H9 (cell line): ENCODE measurements at regions not wholly inside any gene's neighbourhood (a gene's known extent, or its start where the extent isn't known, plus 50 kb on each side); places are given as distances from the start of the nearest gene placed in this dataset.

Experiments
- DNase-seq: peaks from one replicate; pipeline ENCODE4 v3.0.0-alpha.2; 2017
- H2AFZ ChIP-seq: one replicate; pipeline ENCODE4 v1.6.1; 2013; ENCODE audit warnings: mild to moderate bottlenecking, low read length, control low read depth, moderate library complexity
- H2AK5ac ChIP-seq: 2 replicates; pipeline ENCODE4 v1.6.1; 2013; ENCODE audit warnings: low read length, control low read depth, mixed read lengths; ENCODE audit not compliant: insufficient read length
- H2BK120ac ChIP-seq: one replicate; pipeline ENCODE4 v1.6.1; 2013; ENCODE audit warnings: low read depth, mild to moderate bottlenecking, low read length, control low read depth, inconsistent platforms; ENCODE audit not compliant: poor library complexity, severe bottlenecking
- H2BK12ac ChIP-seq: 2 replicates; pipeline ENCODE4 v1.6.1; 2013; ENCODE audit warnings: low read length, control low read depth, mixed read lengths, low read depth; ENCODE audit not compliant: insufficient read length
- H2BK15ac ChIP-seq: 2 replicates; pipeline ENCODE4 v1.6.1; 2013; ENCODE audit warnings: low read depth, low read length, control low read depth
- H2BK20ac ChIP-seq: one replicate; pipeline ENCODE4 v1.6.1; 2013; ENCODE audit warnings: low read depth, mild to moderate bottlenecking, low read length, control low read depth, inconsistent platforms; ENCODE audit not compliant: poor library complexity, severe bottlenecking
- H2BK5ac ChIP-seq: 2 replicates; pipeline ENCODE4 v1.6.1; 2013; ENCODE audit warnings: low read length, control low read depth, mixed read lengths; ENCODE audit not compliant: insufficient read length
- H3K14ac ChIP-seq: 2 replicates; pipeline ENCODE4 v1.6.1; 2013; ENCODE audit warnings: low read length, control low read depth; ENCODE audit not compliant: insufficient read depth
- H3K18ac ChIP-seq: 2 replicates; pipeline ENCODE4 v1.6.1; 2013; ENCODE audit warnings: low read depth, mild to moderate bottlenecking, mixed read lengths, low read length, control low read depth; ENCODE audit not compliant: insufficient read length
- H3K23ac ChIP-seq: 2 replicates; pipeline ENCODE4 v1.6.1; 2013; ENCODE audit warnings: low read length, control low read depth, mixed read lengths, low read depth; ENCODE audit not compliant: insufficient read length
- H3K23me2 ChIP-seq: 2 replicates; pipeline ENCODE4 v1.6.1; 2013; ENCODE audit warnings: low read depth, mild to moderate bottlenecking, mixed read lengths, low read length, control low read depth; ENCODE audit not compliant: insufficient read length, poor library complexity, severe bottlenecking
- H3K27ac ChIP-seq: 2 replicates; pipeline ENCODE4 v1.5.1; 2013; ENCODE audit warnings: low read length, control low read depth, mixed read lengths, low read depth; ENCODE audit not compliant: insufficient read length
- H3K27me3 ChIP-seq: 2 replicates; pipeline ENCODE4 v1.6.1; 2013; ENCODE audit warnings: low read length, control low read depth, inconsistent platforms; ENCODE audit not compliant: insufficient read depth
- H3K4ac ChIP-seq: 2 replicates; pipeline ENCODE4 v1.6.1; 2013; ENCODE audit warnings: low read depth, mild to moderate bottlenecking, control low read depth, inconsistent platforms, low read length, moderate library complexity
- H3K4me1 ChIP-seq: 2 replicates; pipeline ENCODE4 v1.6.1; 2013; ENCODE audit warnings: low read length, control low read depth, inconsistent platforms; ENCODE audit not compliant: insufficient read depth
- H3K4me2 ChIP-seq: 2 replicates; pipeline ENCODE4 v1.6.1; 2013; ENCODE audit warnings: low read length, control low read depth, mixed read lengths; ENCODE audit not compliant: insufficient read length, insufficient read depth
- H3K56ac ChIP-seq: 2 replicates; pipeline ENCODE4 v1.6.1; 2013; ENCODE audit warnings: low read depth, mild to moderate bottlenecking, mixed read lengths, low read length, control low read depth; ENCODE audit not compliant: insufficient read length
- H3K79me1 ChIP-seq: 2 replicates; pipeline ENCODE4 v1.6.1; 2013; ENCODE audit warnings: low read depth, mild to moderate bottlenecking, moderate library complexity, low read length, control low read depth, inconsistent platforms; ENCODE audit not compliant: insufficient read depth, poor library complexity, severe bottlenecking
- H3K79me2 ChIP-seq: 2 replicates; pipeline ENCODE4 v1.6.1; 2013; ENCODE audit warnings: low read length, control low read depth, inconsistent platforms; ENCODE audit not compliant: insufficient read depth
- H3K9ac ChIP-seq: 2 replicates; pipeline ENCODE4 v1.6.1; 2013; ENCODE audit warnings: low read length, control low read depth, mixed read lengths; ENCODE audit not compliant: insufficient read length; ENCODE audit errors: extremely low read depth
- H3K9me3 ChIP-seq: one replicate; pipeline ENCODE4 v1.6.1; 2013; ENCODE audit warnings: low read depth, low read length, inconsistent platforms; ENCODE audit not compliant: control insufficient read depth
- H3T11ph ChIP-seq: one replicate; pipeline ENCODE4 v1.6.1; 2013; ENCODE audit warnings: mild to moderate bottlenecking, low read length, control low read depth, inconsistent platforms
- H4K20me1 ChIP-seq: one replicate; pipeline ENCODE4 v1.6.1; 2013; ENCODE audit not compliant: control insufficient read depth, insufficient read length, insufficient read depth
- H4K5ac ChIP-seq: 2 replicates; pipeline ENCODE4 v1.6.1; 2013; ENCODE audit warnings: low read depth, mild to moderate bottlenecking, mixed read lengths, low read length, control low read depth; ENCODE audit not compliant: insufficient read length
- H4K8ac ChIP-seq: replicated peaks from 2 replicates; pipeline ENCODE4 v1.6.1; 2013; ENCODE audit warnings: low read length, control low read depth, mixed read lengths, low read depth; ENCODE audit not compliant: insufficient read length
- H4K91ac ChIP-seq: 2 replicates; pipeline ENCODE4 v1.6.1; 2013; ENCODE audit warnings: low read depth, mild to moderate bottlenecking, moderate library complexity, mixed read lengths, low read length, control low read depth; ENCODE audit not compliant: insufficient read length
- H3K27ac Mint-ChIP-seq, 3 experiments: 2 replicates in 2 of 3; 3 replicates in 1 of 3; pipeline ENCODE4 v1.8.0; 2020 to 2021; ENCODE audit warnings: mixed read lengths in 3 of 3, mild to moderate bottlenecking in 1 of 3, moderate library complexity in 1 of 3
- H3K27me3 Mint-ChIP-seq: 2 replicates; pipeline ENCODE4 v1.8.0; 2021; ENCODE audit warnings: low read depth, mild to moderate bottlenecking, moderate library complexity, mixed read lengths
- H3K36me3 Mint-ChIP-seq, 3 experiments: 2 replicates in 2 of 3; 3 replicates in 1 of 3; pipeline ENCODE4 v1.8.0; 2020 to 2021; ENCODE audit warnings: low read depth in 3 of 3, mixed read lengths in 3 of 3; ENCODE audit not compliant: insufficient read depth in 1 of 3
- H3K4me1 Mint-ChIP-seq, 2 experiments: 2 replicates each; pipeline ENCODE4 v1.8.0; 2020; ENCODE audit warnings: mixed read lengths in 2 of 2
- H3K4me3 Mint-ChIP-seq, 2 experiments: 2 replicates in 1 of 2; 3 replicates in 1 of 2; pipeline ENCODE4 v1.8.0; 2020 to 2021; ENCODE audit warnings: mild to moderate bottlenecking in 2 of 2, mixed read lengths in 2 of 2, moderate library complexity in 1 of 2
- H3K9me3 Mint-ChIP-seq, 2 experiments: 2 replicates in 1 of 2; 3 replicates in 1 of 2; pipeline ENCODE4 v1.8.0; 2020; ENCODE audit warnings: mild to moderate bottlenecking in 2 of 2, mixed read lengths in 2 of 2, moderate library complexity in 1 of 2
- WGBS: extraction: QIAGEN DNeasy Blood & Tissue Kit; methylation state at CpG from one replicate; pipeline ENCODE4 v1.1.7; 2013; ENCODE audit warnings: missing lambda C conversion rate, low lambda C conversion rate, mixed read lengths; ENCODE audit not compliant: insufficient read length; ENCODE audit errors: extremely low coverage; 5-methylcytosine and 5-hydroxymethylcytosine counted together
- TF ChIP-seq, protein P1 (sequence below): fragments of 200-600 bp; sonication (generic); conservative IDR thresholded peaks from 3 replicates; pipeline ENCODE4 v1.8.0; 2021; ENCODE audit warnings: antibody characterized with exemption, mild to moderate bottlenecking

DNA sequence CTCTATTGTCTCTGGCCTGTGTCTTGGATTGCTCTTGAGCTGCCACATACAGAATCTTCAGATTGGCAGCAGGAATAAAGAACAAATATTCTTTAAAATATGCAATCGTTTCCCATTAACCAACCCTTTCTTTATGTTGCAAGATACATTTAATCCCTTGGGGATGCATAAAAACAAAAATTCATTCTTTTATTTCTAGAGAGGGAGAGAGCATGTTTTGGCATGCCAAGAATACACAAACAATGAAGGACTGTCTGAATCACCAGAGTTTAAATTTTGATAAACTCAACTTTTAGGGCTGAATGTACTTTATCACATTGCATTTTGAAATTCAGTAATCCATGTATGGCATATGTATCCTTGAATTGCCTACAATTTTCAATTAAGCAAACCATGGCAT lies 154.3 kb upstream of the SEMA3D start:
- H3K9ac ChIP-seq = no peak overlapping the region
- H3K79me1 ChIP-seq = no peaks in the 10 kb centered on the region
- H4K5ac ChIP-seq = no peak overlapping the region
- no peaks in the 10 kb centered on the region for H3K9me3 ChIP-seq
- TF ChIP-seq, protein P1, sequence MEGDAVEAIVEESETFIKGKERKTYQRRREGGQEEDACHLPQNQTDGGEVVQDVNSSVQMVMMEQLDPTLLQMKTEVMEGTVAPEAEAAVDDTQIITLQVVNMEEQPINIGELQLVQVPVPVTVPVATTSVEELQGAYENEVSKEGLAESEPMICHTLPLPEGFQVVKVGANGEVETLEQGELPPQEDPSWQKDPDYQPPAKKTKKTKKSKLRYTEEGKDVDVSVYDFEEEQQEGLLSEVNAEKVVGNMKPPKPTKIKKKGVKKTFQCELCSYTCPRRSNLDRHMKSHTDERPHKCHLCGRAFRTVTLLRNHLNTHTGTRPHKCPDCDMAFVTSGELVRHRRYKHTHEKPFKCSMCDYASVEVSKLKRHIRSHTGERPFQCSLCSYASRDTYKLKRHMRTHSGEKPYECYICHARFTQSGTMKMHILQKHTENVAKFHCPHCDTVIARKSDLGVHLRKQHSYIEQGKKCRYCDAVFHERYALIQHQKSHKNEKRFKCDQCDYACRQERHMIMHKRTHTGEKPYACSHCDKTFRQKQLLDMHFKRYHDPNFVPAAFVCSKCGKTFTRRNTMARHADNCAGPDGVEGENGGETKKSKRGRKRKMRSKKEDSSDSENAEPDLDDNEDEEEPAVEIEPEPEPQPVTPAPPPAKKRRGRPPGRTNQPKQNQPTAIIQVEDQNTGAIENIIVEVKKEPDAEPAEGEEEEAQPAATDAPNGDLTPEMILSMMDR = no peak
- H3K4ac ChIP-seq = no peak overlapping the region
- no peak overlapping the region for H3T11ph ChIP-seq
- H2BK20ac ChIP-seq = no peak overlapping the region
- H3K18ac ChIP-seq = no peak overlapping the region
- no CpG with 5 or more reads among the region's 1 CpG for WGBS
- Mint-ChIP-seq H3K9me3 (no peaks in the 10 kb centered on the region), H3K4me1 (peaks cover 2 to 5% of the 10 kb centered on the region in 2 experiments; a peak in 2 of 4 replicates), H3K27ac (no peak overlapping the region), H3K27me3 (no peaks in the 10 kb centered on the region), H3K4me3 (no peak overlapping the region), H3K36me3 (peaks cover 0 to under 1% (median under 1%) of the 10 kb centered on the region in 3 experiments; a peak in 3 of 7 replicates)
- no peak overlapping the region for H3K56ac ChIP-seq
- DNase-seq = no peak
- no peak overlapping the region for H2AFZ ChIP-seq
- H2AK5ac ChIP-seq = no peak overlapping the region
- no peak overlapping the region for H2BK12ac ChIP-seq
- H3K14ac ChIP-seq = no peak overlapping the region
- H2BK15ac ChIP-seq = no peak overlapping the region
- no peaks in the 10 kb centered on the region for H3K4me1 ChIP-seq
- H4K91ac ChIP-seq = no peak overlapping the region
- H3K23ac ChIP-seq = no peak overlapping the region
- no peaks in the 10 kb centered on the region for H3K79me2 ChIP-seq
- H4K20me1 ChIP-seq = no peaks in the 10 kb centered on the region
- H2BK5ac ChIP-seq = no peak overlapping the region
- no peak overlapping the region for H3K27ac ChIP-seq
- no peaks in the 10 kb centered on the region for H3K27me3 ChIP-seq
- H2BK120ac ChIP-seq = no peak overlapping the region
- no peak overlapping the region for H4K8ac ChIP-seq
- no peaks in the 10 kb centered on the region for H3K23me2 ChIP-seq
- H3K4me2 ChIP-seq = no peak overlapping the region
